CD1c-positive myeloid dendritic cell (primary cell): ENCODE measurements at regions not wholly inside any gene's neighbourhood (a gene's known extent, or its start where the extent isn't known, plus 50 kb on each side); places are given as distances from the start of the nearest gene placed in this dataset.
"Not testable (repeated sequence)": the region's sequence is repeated elsewhere in the genome, so short reads cannot be mapped to it uniquely, and the experiment has no call there.

Experiments used
- DNase-seq: peaks from one replicate; pipeline ENCODE4 v3.0.0-alpha.2; 2016; ENCODE audit errors: extremely low spot score

- DNase-seq = no peak
Measured at GRCh38 chr14:28245216-28245615, 521.4 kb upstream of the FOXG1 start.

- DNase-seq = no peak
Measured at GRCh38 chr14:28247491-28247890, 519.1 kb upstream of the FOXG1 start.

- DNase-seq = not testable (repeated sequence)
Measured at GRCh38 chr14:28252124-28252523, 514.5 kb upstream of the FOXG1 start.

- DNase-seq = no peak
Measured at GRCh38 chr14:28254768-28255167, 511.8 kb upstream of the FOXG1 start.

GRCh38 chr14:28264306-28264705, 502.3 kb upstream of the FOXG1 start:
- DNase-seq = no peak

GRCh38 chr14:28272270-28272669, 494.3 kb upstream of the FOXG1 start:
- no peak for DNase-seq

- no peak for DNase-seq
Measured at GRCh38 chr14:28280530-28280929, 486.1 kb upstream of the FOXG1 start.

- no peak for DNase-seq
Measured at GRCh38 chr14:28280997-28281598, 485.5 kb upstream of the FOXG1 start.

GRCh38 chr14:28284546-28285300, 481.9 kb upstream of the FOXG1 start:
- no peak for DNase-seq

GRCh38 chr14:28294834-28295440, 471.6 kb upstream of the FOXG1 start:
- DNase-seq = peak; percentile 1

- no peak for DNase-seq
Measured at GRCh38 chr14:28297559-28297958, 469.0 kb upstream of the FOXG1 start.

GRCh38 chr14:28298156-28298555, 468.4 kb upstream of the FOXG1 start:
- DNase-seq = no peak

- DNase-seq = no peak
Measured at GRCh38 chr14:28299227-28299626, 467.4 kb upstream of the FOXG1 start.

- no peak for DNase-seq
Measured at GRCh38 chr14:28300356-28300755, 466.2 kb upstream of the FOXG1 start.

GRCh38 chr14:28301179-28301578, 465.4 kb upstream of the FOXG1 start:
- no peak for DNase-seq

GRCh38 chr14:28303248-28303647, 463.3 kb upstream of the FOXG1 start:
- no peak for DNase-seq

- DNase-seq = no peak
Measured at GRCh38 chr14:28305938-28306337, 460.6 kb upstream of the FOXG1 start.

- DNase-seq = no peak
Measured at GRCh38 chr14:28307506-28307905, 459.1 kb upstream of the FOXG1 start.

GRCh38 chr14:28308734-28309133, 457.9 kb upstream of the FOXG1 start:
- no peak for DNase-seq

- DNase-seq = not testable (repeated sequence)
Measured at GRCh38 chr14:28317890-28318675, 448.5 kb upstream of the FOXG1 start.

GRCh38 chr14:28321475-28322244, 444.9 kb upstream of the FOXG1 start:
- no peak for DNase-seq

GRCh38 chr14:28323366-28323765, 443.2 kb upstream of the FOXG1 start:
- no peak for DNase-seq
